ENCODE measurements at regions not wholly inside any gene's neighbourhood (a gene's known extent, or its start where the extent isn't known, plus 50 kb on each side); places are given as distances from the start of the nearest gene placed in this dataset.
A peak's percentile ranks its signal among the peaks of the same experiment; 100 is the strongest.

GRCh38 chrX:8310409-8310808, 139.3 kb upstream of the VCX2 start:
- DNase-seq (ENCODE audit: low read depth), result no peak
- H3K4me3 ChIP-seq (ENCODE audit: low read depth, low read length), result no peak overlapping the region
- TF ChIP-seq, protein P1, sequence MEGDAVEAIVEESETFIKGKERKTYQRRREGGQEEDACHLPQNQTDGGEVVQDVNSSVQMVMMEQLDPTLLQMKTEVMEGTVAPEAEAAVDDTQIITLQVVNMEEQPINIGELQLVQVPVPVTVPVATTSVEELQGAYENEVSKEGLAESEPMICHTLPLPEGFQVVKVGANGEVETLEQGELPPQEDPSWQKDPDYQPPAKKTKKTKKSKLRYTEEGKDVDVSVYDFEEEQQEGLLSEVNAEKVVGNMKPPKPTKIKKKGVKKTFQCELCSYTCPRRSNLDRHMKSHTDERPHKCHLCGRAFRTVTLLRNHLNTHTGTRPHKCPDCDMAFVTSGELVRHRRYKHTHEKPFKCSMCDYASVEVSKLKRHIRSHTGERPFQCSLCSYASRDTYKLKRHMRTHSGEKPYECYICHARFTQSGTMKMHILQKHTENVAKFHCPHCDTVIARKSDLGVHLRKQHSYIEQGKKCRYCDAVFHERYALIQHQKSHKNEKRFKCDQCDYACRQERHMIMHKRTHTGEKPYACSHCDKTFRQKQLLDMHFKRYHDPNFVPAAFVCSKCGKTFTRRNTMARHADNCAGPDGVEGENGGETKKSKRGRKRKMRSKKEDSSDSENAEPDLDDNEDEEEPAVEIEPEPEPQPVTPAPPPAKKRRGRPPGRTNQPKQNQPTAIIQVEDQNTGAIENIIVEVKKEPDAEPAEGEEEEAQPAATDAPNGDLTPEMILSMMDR (IDR thresholded peaks at IDR 0.05; ENCODE audit: control insufficient read depth, extremely low read depth, insufficient read depth), result no peak

DNA sequence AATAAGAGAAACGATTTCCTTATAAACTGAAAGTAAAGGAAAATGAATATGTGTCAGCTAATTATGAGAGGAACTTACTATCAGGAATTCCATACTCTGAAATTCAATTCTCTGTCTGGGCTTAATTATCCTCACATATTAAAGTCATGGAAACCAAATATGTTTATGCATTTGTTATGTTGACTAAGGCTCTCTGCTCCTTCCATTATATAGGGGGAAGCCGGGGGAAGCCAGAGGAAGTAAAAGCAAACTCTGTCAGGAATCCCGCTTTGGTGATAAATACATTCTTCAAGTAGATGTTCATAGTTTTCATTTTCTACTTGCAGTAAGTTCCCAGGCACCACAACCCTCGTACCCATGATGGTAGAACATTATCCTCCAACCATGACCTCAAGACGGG, 142.8 kb upstream of the VCX2 start:
- no peak for DNase-seq (ENCODE audit: low read depth)
- TF ChIP-seq, protein P1 (IDR thresholded peaks at IDR 0.05; ENCODE audit: control insufficient read depth, extremely low read depth, insufficient read depth), result no peak
- H3K4me3 ChIP-seq (ENCODE audit: low read depth, low read length), result no peak overlapping the region

DNA sequence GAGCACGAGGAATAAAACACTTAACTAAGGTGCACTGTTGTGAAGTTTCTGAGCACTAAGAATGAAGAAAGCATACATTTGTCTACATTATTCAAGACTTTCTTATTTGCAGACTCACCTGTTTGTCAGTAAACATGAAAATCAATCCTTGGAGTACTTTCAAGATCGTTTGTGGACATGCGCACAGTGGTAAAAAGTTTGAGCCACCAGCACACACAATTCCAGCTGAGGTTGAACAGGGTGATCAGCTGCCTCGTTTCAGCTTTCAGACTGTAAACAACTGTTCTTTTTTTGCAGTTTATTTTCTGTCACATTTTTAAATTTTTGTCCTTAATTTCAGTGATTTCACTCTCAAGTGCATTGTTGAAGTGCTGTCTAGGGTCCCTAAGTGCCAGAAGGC, 143.8 kb upstream of the VCX2 start:
- H3K4me3 ChIP-seq (ENCODE audit: low read depth, low read length), result no peak overlapping the region
- TF ChIP-seq, protein P1 (IDR thresholded peaks at IDR 0.05; ENCODE audit: control insufficient read depth, extremely low read depth, insufficient read depth), result no peak

GRCh38 chrX:8319359-8319758, 145.3 kb upstream of the VCX3B start:
- DNase-seq (ENCODE audit: low read depth), result no peak
- TF ChIP-seq, protein P1 (IDR thresholded peaks at IDR 0.05; ENCODE audit: control insufficient read depth, extremely low read depth, insufficient read depth), result no peak
- H3K4me3 ChIP-seq (ENCODE audit: low read depth, low read length), result no peak overlapping the region

More for the DNA sequence above, 143.8 kb upstream of the VCX2 start:
- DNase-seq (ENCODE audit: low read depth), result no peak

GRCh38 chrX:8323356-8323755, 141.3 kb upstream of the VCX3B start:
- H3K4me3 ChIP-seq (ENCODE audit: low read depth, low read length), result no peak overlapping the region
- TF ChIP-seq, protein P1 (IDR thresholded peaks at IDR 0.05; ENCODE audit: control insufficient read depth, extremely low read depth, insufficient read depth), result peak; percentile 18; the same call in 1 of the 2 replicates
- no peak for DNase-seq (ENCODE audit: low read depth)

- TF ChIP-seq, protein P1 (IDR thresholded peaks at IDR 0.05; ENCODE audit: control insufficient read depth, extremely low read depth, insufficient read depth), result no peak
- DNase-seq (ENCODE audit: low read depth), result no peak
- no peak overlapping the region for H3K4me3 ChIP-seq (ENCODE audit: low read depth, low read length)
These were observed 122.6 kb upstream of the VCX3B start for GRCh38 chrX:8341814-8342590.

GRCh38 chrX:8345473-8345872, 119.2 kb upstream of the VCX3B start:
- TF ChIP-seq, protein P1 (IDR thresholded peaks at IDR 0.05; ENCODE audit: control insufficient read depth, extremely low read depth, insufficient read depth), result no peak
- no peak for DNase-seq (ENCODE audit: low read depth)
- no peak overlapping the region for H3K4me3 ChIP-seq (ENCODE audit: low read depth, low read length)

Measured in LNCaP clone FGC (cell line).